ENCODE measurements at regions not wholly inside any gene's neighbourhood (a gene's known extent, or its start where the extent isn't known, plus 50 kb on each side); places are given as distances from the start of the nearest gene placed in this dataset.

GRCh38 chr5:57700072-57700471, 217.5 kb upstream of the ACTBL2 start:
- Histone ChIP-seq H3K9me3 (ENCODE audit: control insufficient read depth in 4 of 4, low read length in 3 of 4) (no peaks in the 10 kb centered on the region), H3K4me3 (ENCODE audit: low read depth in 1 of 3, low read length in 3 of 3) (no peak overlapping the region), H3K9ac (ENCODE audit: low read depth in 1 of 2, low read length in 2 of 2) (no peak overlapping the region), H3K4me1 (ENCODE audit: control insufficient read depth in 4 of 4, insufficient read depth in 4 of 4, low read length in 3 of 4) (peaks cover 1 to 22% (median 12%) of the 10 kb centered on the region in 4 donors), H3K27ac (ENCODE audit: low read depth in 1 of 2, low read length in 2 of 2) (no peak overlapping the region), H3K36me3 (ENCODE audit: control insufficient read depth in 4 of 4, insufficient read depth in 3 of 4, low read depth in 1 of 4, low read length in 3 of 4) (no peaks in the 10 kb centered on the region), H3K27me3 (ENCODE audit: control insufficient read depth in 4 of 4, insufficient read depth in 4 of 4, low read length in 3 of 4) (no peaks in the 10 kb centered on the region)
- TF ChIP-seq HNF4G (IDR thresholded peaks at IDR 0.05) (no peak), HNF4A (conservative IDR thresholded peaks at IDR 0.05) (no peak), CTCF (IDR thresholded peaks at IDR 0.05; ENCODE audit: low read depth, low read length, missing input control) (no peak), RXRA (IDR thresholded peaks at IDR 0.05) (no peak), TAF1 (conservative IDR thresholded peaks at IDR 0.05) (no peak), FOXA1 (IDR thresholded peaks at IDR 0.05) (no peak), ZBTB33 (IDR thresholded peaks at IDR 0.05) (no peak)
- TF ChIP-seq, protein P1, sequence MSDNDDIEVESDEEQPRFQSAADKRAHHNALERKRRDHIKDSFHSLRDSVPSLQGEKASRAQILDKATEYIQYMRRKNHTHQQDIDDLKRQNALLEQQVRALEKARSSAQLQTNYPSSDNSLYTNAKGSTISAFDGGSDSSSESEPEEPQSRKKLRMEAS (IDR thresholded peaks at IDR 0.05), result no peak
- 93% methylated on average over 3 of the region's 3 CpGs for WGBS
- DNase-seq (ENCODE audit: low spot score), result no peak

DNA sequence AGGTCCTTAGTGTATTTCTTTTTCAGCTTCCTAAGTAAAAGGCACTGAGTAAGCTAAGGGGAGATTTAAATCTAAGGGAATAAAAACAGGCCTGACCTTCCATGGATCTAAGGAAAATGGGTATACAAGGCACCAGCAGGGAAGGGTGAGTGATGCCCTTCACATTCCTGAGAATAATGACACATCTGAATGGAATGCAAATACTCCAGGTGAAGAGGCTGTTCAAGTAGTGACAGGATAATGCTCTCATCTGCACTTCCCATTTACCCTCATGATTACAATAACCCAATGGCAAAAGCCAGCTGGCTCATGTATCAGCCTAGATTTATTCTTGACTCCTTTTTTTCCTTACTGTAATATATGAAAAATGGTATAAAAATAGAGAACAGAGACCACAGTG, 216.2 kb upstream of the ACTBL2 start:
- Histone ChIP-seq H3K4me3 (ENCODE audit: low read depth in 1 of 3, low read length in 3 of 3) (no peak overlapping the region), H3K4me1 (ENCODE audit: control insufficient read depth in 4 of 4, insufficient read depth in 4 of 4, low read length in 3 of 4) (peaks cover 3 to 27% (median 15%) of the 10 kb centered on the region in 4 donors), H3K9me3 (ENCODE audit: control insufficient read depth in 4 of 4, low read length in 3 of 4) (no peaks in the 10 kb centered on the region), H3K27ac (ENCODE audit: low read depth in 1 of 2, low read length in 2 of 2) (no peak overlapping the region), H3K9ac (ENCODE audit: low read depth in 1 of 2, low read length in 2 of 2) (no peak overlapping the region), H3K27me3 (ENCODE audit: control insufficient read depth in 4 of 4, insufficient read depth in 4 of 4, low read length in 3 of 4) (no peaks in the 10 kb centered on the region), H3K36me3 (ENCODE audit: control insufficient read depth in 4 of 4, insufficient read depth in 3 of 4, low read depth in 1 of 4, low read length in 3 of 4) (no peaks in the 10 kb centered on the region)
- DNase-seq (ENCODE audit: low spot score), result no peak
- TF ChIP-seq YY1 (IDR thresholded peaks at IDR 0.05), result no peak
- no peak for TF ChIP-seq NR2F2 (IDR thresholded peaks at IDR 0.05)
- TF ChIP-seq TAF1 (conservative IDR thresholded peaks at IDR 0.05), result no peak
- no peak for TF ChIP-seq RAD21 (IDR thresholded peaks at IDR 0.05)
- TF ChIP-seq JUND (IDR thresholded peaks at IDR 0.05), result no peak
- TF ChIP-seq, protein P1 (IDR thresholded peaks at IDR 0.05), result no peak
- TF ChIP-seq REST (IDR thresholded peaks at IDR 0.05), result no peak
- no peak for TF ChIP-seq FOXA1 (IDR thresholded peaks at IDR 0.05)

Data from liver (tissue), 8 donors.